Neural crest cell (in vitro differentiated cells): ENCODE measurements at regions not wholly inside any gene's neighbourhood (a gene's known extent, or its start where the extent isn't known, plus 50 kb on each side); places are given as distances from the start of the nearest gene placed in this dataset.

ENCODE experiments used
- DNase-seq: peaks from one replicate; pipeline ENCODE4 v3.0.0; 2021; ENCODE audit warnings: low read depth, mixed read lengths, low spot score
- H3K27ac Mint-ChIP-seq: one replicate; pipeline ENCODE4 v1.8.0; 2021; ENCODE audit warnings: mild to moderate bottlenecking, mixed read lengths; ENCODE audit not compliant: unreplicated experiment
- H3K27me3 Mint-ChIP-seq: 2 replicates; pipeline ENCODE4 v1.8.0; 2021; ENCODE audit warnings: low read depth, mild to moderate bottlenecking, mixed read lengths
- H3K36me3 Mint-ChIP-seq: 2 replicates; pipeline ENCODE4 v1.8.0; 2021; ENCODE audit warnings: low read depth, mild to moderate bottlenecking, mixed read lengths
- H3K4me1 Mint-ChIP-seq: 2 replicates; pipeline ENCODE4 v1.8.0; 2021; ENCODE audit warnings: mixed read lengths
- H3K4me3 Mint-ChIP-seq: one replicate; pipeline ENCODE4 v1.8.0; 2021; ENCODE audit warnings: mild to moderate bottlenecking, mixed read lengths
- H3K9me3 Mint-ChIP-seq: 2 replicates; pipeline ENCODE4 v1.8.0; 2021; ENCODE audit warnings: mixed read lengths
- TF ChIP-seq, protein P1 (sequence below): fragments of 200-600 bp; sonication (generic); conservative IDR thresholded peaks from 2 replicates; pipeline ENCODE4 v1.5.0; 2021; ENCODE audit warnings: antibody characterized with exemption, mild to moderate bottlenecking

DNA sequence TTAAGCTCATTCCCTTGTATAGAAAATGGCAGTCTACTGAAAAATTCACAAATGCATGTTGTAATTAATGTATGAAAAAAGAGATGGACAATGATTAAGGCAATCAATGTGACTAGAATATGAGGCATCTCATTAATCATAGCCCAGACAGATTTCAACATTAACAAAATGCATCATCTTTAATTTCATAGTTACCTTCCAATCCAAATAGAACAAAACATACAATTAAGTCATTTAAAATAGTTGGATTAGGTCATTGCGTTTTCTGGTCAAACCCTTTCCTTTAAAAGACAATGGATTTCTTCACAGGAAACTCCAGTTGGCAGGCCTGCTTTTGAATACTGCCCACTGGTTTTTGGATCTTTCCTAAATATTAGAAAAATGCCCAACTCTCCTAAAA, 203.9 kb downstream of the HAO1 start:
- Mint-ChIP-seq H3K27ac (no peak overlapping the region), H3K27me3 (peaks cover 4% of the 10 kb centered on the region), H3K36me3 (no peaks in the 10 kb centered on the region), H3K9me3 (no peaks in the 10 kb centered on the region), H3K4me1 (no peaks in the 10 kb centered on the region), H3K4me3 (no peak overlapping the region)
- DNase-seq: no peak
- TF ChIP-seq, protein P1, sequence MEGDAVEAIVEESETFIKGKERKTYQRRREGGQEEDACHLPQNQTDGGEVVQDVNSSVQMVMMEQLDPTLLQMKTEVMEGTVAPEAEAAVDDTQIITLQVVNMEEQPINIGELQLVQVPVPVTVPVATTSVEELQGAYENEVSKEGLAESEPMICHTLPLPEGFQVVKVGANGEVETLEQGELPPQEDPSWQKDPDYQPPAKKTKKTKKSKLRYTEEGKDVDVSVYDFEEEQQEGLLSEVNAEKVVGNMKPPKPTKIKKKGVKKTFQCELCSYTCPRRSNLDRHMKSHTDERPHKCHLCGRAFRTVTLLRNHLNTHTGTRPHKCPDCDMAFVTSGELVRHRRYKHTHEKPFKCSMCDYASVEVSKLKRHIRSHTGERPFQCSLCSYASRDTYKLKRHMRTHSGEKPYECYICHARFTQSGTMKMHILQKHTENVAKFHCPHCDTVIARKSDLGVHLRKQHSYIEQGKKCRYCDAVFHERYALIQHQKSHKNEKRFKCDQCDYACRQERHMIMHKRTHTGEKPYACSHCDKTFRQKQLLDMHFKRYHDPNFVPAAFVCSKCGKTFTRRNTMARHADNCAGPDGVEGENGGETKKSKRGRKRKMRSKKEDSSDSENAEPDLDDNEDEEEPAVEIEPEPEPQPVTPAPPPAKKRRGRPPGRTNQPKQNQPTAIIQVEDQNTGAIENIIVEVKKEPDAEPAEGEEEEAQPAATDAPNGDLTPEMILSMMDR: no peak

DNA sequence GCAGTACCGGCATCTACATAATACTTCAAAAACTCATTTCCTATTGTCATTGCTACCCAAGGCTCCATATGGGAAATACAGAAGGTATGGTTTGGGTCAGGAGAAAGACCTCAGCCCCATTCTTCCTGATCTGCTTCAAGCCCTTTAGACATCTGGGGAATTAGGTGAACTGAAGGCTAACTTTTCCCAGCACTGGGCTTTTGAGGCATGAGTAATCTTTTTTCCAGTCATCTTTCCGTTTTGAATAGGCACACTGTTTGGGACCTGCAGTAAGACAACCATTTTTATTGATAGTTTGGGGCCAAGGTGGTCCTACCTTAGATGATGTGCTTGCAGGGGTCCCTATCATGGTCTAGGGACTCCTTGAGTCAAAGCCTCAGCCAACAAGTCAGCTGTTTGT, 198.4 kb downstream of the HAO1 start:
- DNase-seq: no peak

DNA sequence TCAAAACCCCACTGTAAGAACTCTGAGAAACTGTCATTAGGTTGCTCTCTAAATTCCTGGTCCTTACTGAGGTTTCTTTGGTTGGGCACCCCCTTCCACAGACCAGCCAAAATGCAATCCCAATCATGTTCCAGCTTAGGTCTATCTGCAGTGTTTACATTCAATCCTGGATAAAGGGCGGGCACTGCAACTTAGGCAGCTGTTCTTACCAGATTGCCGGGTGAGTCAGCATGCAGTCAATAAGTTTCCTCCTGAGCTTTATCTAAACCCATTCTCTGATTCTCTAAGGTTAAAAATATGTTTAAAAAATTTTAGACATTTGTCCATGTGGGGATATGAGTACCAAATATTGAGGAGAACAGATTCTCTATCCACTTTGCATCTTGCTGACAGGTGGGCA, 197.8 kb downstream of the HAO1 start:
- TF ChIP-seq, protein P1: no peak
- H3K27me3 Mint-ChIP-seq: no peaks in the 10 kb centered on the region
- no peaks in the 10 kb centered on the region for H3K9me3 Mint-ChIP-seq
- no peak for DNase-seq
- H3K4me1 Mint-ChIP-seq: no peaks in the 10 kb centered on the region
- no peak overlapping the region for H3K27ac Mint-ChIP-seq
- no peak overlapping the region for H3K4me3 Mint-ChIP-seq
- H3K36me3 Mint-ChIP-seq: no peaks in the 10 kb centered on the region

More for the DNA sequence above, 198.4 kb downstream of the HAO1 start:
- Mint-ChIP-seq H3K4me3 (no peak overlapping the region), H3K9me3 (no peaks in the 10 kb centered on the region), H3K4me1 (no peaks in the 10 kb centered on the region), H3K27me3 (no peaks in the 10 kb centered on the region), H3K27ac (no peak overlapping the region), H3K36me3 (no peaks in the 10 kb centered on the region)
- TF ChIP-seq, protein P1: no peak

DNA sequence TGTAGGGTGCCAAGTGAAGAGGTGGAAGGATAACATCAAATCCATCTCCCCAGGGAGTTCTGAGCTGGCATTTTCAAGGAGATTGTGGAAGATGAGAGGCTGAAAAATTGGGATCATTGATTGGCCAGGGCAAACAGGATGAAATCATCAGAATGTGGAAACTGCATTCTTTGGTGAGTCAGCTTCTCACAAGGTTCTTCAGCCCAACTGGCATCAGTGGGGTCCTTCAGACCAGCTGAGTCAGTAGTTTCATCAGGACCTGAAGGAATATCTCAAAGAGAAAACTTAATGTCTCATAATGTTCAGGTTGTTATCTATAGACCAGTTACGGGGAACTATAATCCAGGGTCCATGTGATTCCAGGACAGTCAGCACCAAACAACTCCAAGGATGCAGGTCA, 195.8 kb downstream of the HAO1 start:
- H3K27ac Mint-ChIP-seq: no peak overlapping the region
- no peaks in the 10 kb centered on the region for H3K27me3 Mint-ChIP-seq
- DNase-seq: no peak
- H3K4me3 Mint-ChIP-seq: no peak overlapping the region
- no peaks in the 10 kb centered on the region for H3K36me3 Mint-ChIP-seq
- no peaks in the 10 kb centered on the region for H3K4me1 Mint-ChIP-seq
- no peaks in the 10 kb centered on the region for H3K9me3 Mint-ChIP-seq
- TF ChIP-seq, protein P1: no peak

DNA sequence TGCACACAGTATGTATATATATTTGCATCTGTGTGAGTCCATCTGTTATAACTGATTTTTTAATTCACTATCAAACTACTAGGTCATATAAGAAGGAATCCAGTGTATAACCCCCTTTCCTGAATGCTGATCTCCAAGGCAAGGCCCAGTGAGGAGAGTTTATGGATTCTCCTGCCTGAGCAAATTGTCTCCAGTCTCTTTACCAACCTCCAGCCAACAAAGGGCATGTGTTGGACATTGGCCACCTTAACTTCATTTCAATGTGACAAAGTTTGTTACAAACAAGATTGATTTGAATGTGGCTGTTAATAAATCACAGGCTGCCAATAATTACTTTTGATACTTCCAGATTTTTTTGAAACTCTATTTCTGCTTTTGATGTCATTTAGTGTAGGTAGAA, 191.6 kb downstream of the HAO1 start:
- TF ChIP-seq, protein P1: no peak
- no peaks in the 10 kb centered on the region for H3K9me3 Mint-ChIP-seq

DNA sequence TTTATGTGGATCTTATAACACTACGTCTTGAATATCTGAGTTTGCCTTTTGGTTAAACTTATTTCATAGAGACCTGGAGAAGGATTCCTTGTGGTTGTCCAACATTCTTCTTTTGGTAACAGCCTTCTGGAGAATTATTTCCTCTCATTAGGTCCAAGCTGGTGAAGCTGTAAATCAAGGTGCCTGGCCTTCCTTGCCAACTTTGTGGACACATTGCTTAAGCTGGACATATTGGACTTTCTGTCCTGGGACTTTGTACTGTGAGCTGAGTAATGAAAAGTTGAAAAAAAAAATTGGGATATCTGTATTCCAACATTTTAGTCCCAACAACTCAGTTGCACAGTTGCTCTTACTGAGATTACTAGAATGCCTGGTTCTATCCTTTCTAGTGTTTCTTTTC, 186.2 kb downstream of the HAO1 start:
- Mint-ChIP-seq H3K9me3 (peaks cover 3% of the 10 kb centered on the region), H3K27me3 (peaks cover 9% of the 10 kb centered on the region), H3K4me3 (no peak overlapping the region), H3K36me3 (no peaks in the 10 kb centered on the region), H3K27ac (no peak overlapping the region), H3K4me1 (no peaks in the 10 kb centered on the region)
- no peak for DNase-seq
- TF ChIP-seq, protein P1: no peak

More for the DNA sequence above, 191.6 kb downstream of the HAO1 start:
- no peak for DNase-seq
- Mint-ChIP-seq H3K27me3 (peaks cover 4% of the 10 kb centered on the region), H3K27ac (no peak overlapping the region), H3K4me3 (no peak overlapping the region), H3K4me1 (no peaks in the 10 kb centered on the region), H3K36me3 (no peaks in the 10 kb centered on the region)
